Right lobe of liver (tissue), 6 donors: ENCODE measurements at regions not wholly inside any gene's neighbourhood (a gene's known extent, or its start where the extent isn't known, plus 50 kb on each side); places are given as distances from the start of the nearest gene placed in this dataset.
"Not testable (repeated sequence)": the region's sequence is repeated elsewhere in the genome, so short reads cannot be mapped to it uniquely, and the experiment has no call there.

Experiments used
- ATAC-seq, 4 donors: fragments of 200-7000 bp; cut with Tn5 transposase; one replicate each; pipeline ENCODE4 v1.9.1; 2020; ENCODE audit warnings: mild to moderate bottlenecking in 4 of 4, moderate library complexity in 4 of 4
- DNase-seq, 3 donors: peaks; one replicate each; pipeline ENCODE4 v3.0.0-alpha.2; 2020
- H3K27ac ChIP-seq, 3 donors: fragments of 200-600 bp; one replicate each; pipeline ENCODE4 v1.8.0; 2022
- H3K27me3 ChIP-seq, 2 donors: fragments of 200-600 bp; one replicate each; pipeline ENCODE4 v1.8.0; 2022
- H3K36me3 ChIP-seq, 4 donors: fragments of 200-600 bp; sonication (generic) in 1 of 4; one replicate each; pipeline versions ENCODE4 v1.5.1 to v1.8.0; 2017 to 2022; ENCODE audit warnings: control low read depth in 1 of 4
- H3K4me1 ChIP-seq, 4 donors: fragments of 200-600 bp; sonication (generic) in 1 of 4; one replicate each; pipeline versions ENCODE4 v1.5.1 to v1.8.0; 2017 to 2022; ENCODE audit warnings: control low read depth in 1 of 4
- H3K4me3 ChIP-seq, 3 donors: fragments of 200-600 bp; one replicate each; pipeline ENCODE4 v1.8.0; 2022
- H3K9me3 ChIP-seq, 4 donors: fragments of 200-600 bp; sonication (generic) in 1 of 4; one replicate each; pipeline versions ENCODE4 v1.5.1 to v1.8.0; 2017 to 2022; ENCODE audit warnings: control low read depth in 1 of 4
- POLR2A ChIP-seq: fragments of 450-650 bp; IDR thresholded peaks from one replicate; pipeline ENCODE4 v1.6.1; 2017; ENCODE audit warnings: antibody characterized with exemption, mild to moderate bottlenecking
- WGBS: methylation state at CpG from one replicate; pipeline ENCODE4 v1.1.6; 2018; ENCODE audit warnings: low coverage, low lambda C conversion rate; ENCODE audit not compliant: insufficient coverage; ENCODE audit errors: missing lambda C conversion rate; 5-methylcytosine and 5-hydroxymethylcytosine counted together
- intact Hi-C, 2 donors: fragments of 100-400 bp; cut with DNase I; formaldehyde crosslinking; loops; one replicate each; pipeline versions ENCODE4 v1.11.2 to v1.14.1; 2022
- TF ChIP-seq, protein P1 (sequence below), 4 donors: fragments of 200-600 bp in 3 of 4; fragments of 450-650 bp in 1 of 4; IDR thresholded peaks; one replicate each; pipeline versions ENCODE4 v1.5.1 to v1.8.0; 2016 to 2022; ENCODE audit warnings: antibody characterized with exemption in 4 of 4, mild to moderate bottlenecking in 2 of 4
- donor health status: DM: no; HTN: yes; CAD: no.
- donor health status: DM: no; HTN: no; CAD: no.
- donor health status: DM: no; HTN: no; CAD: no.
- donor health status: DM: no; HTN: yes; CAD: no.
- donor health status: DM: no; HTN: yes; CAD: no.

DNA sequence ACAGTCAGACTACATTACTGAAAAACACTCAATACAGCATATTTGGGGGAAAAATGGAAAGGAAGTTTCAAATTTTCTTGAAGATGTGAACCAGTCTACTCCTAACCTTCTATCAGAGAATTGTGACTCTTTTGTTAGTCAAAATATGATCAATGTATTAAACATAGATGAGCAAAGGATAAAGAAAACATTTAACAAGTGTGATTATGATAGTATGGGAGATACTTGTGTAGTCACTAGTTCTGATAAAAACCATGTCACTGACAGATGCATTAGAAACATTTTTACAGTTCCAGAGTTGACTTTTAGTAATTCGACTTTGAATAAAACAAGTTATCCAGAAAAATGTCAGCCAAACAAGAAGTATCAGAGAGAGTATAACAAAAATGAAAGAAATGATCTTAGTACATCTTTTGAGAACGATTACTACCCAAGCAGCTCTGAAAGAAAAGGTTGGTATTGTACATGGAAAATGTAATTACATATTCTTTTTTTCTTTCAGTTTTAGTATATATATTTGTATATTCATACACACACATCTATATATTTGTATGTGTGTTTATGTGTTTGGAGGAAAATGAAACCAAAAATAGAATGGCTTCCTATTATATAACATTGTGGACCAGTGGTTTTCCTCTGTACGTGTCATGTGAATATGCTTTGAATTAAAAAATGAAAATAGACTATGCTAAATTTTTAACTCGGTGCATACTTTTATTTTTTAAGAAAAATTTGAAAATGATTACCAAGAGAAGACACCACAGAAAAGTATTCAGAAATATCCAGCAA, 63.3 kb upstream of the ABCD2 start:
- peak in 1 of 4 donors; percentile 36 for ATAC-seq
- peak overlapping the region in 1 of 3 donors; percentile 18 for H3K4me3 ChIP-seq
- intact Hi-C loops, result no loop called here

DNA sequence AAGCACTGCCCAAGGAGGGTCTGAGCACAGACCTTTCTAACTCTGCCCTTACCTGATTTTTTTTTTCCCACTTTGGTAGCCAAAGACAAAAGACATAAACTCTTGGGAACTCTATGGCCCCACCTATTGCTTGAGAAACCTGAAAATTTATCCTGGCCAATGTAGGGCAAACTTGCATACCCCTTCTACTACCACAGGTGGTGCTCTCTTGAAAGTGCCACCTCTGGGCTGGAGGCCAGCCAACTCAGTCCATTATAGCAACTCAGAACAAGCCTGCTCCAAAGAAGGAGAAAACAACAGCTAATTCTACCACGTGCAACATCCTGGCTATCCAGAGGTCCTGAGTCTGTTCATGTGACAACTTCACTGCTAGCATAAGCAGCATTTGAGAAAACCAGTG, 55.7 kb upstream of the ABCD2 start:
- Histone ChIP-seq H3K27ac (no peak overlapping the region), H3K4me3 (no peak overlapping the region), H3K27me3 (no peaks in the 10 kb centered on the region), H3K4me1 (no peaks in the 10 kb centered on the region), H3K36me3 (no peaks in the 10 kb centered on the region), H3K9me3 (no peaks in the 10 kb centered on the region)
- TF ChIP-seq, protein P1, sequence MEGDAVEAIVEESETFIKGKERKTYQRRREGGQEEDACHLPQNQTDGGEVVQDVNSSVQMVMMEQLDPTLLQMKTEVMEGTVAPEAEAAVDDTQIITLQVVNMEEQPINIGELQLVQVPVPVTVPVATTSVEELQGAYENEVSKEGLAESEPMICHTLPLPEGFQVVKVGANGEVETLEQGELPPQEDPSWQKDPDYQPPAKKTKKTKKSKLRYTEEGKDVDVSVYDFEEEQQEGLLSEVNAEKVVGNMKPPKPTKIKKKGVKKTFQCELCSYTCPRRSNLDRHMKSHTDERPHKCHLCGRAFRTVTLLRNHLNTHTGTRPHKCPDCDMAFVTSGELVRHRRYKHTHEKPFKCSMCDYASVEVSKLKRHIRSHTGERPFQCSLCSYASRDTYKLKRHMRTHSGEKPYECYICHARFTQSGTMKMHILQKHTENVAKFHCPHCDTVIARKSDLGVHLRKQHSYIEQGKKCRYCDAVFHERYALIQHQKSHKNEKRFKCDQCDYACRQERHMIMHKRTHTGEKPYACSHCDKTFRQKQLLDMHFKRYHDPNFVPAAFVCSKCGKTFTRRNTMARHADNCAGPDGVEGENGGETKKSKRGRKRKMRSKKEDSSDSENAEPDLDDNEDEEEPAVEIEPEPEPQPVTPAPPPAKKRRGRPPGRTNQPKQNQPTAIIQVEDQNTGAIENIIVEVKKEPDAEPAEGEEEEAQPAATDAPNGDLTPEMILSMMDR (IDR thresholded peaks at IDR 0.05), result no peak
- TF ChIP-seq POLR2A, result no peak
- ATAC-seq, result no peak
- WGBS, result no CpG with 5 or more reads among the region's 1 CpG
- DNase-seq, result no peak
- intact Hi-C loops, result no loop called here

More for the DNA sequence above, 63.3 kb upstream of the ABCD2 start:
- H3K36me3 ChIP-seq, result no peaks in the 10 kb centered on the region
- no peaks in the 10 kb centered on the region for H3K27me3 ChIP-seq
- 33% methylated on average over 4 of the region's 4 CpGs for WGBS
- H3K4me1 ChIP-seq, result no peaks in the 10 kb centered on the region
- no peak for DNase-seq
- no peak overlapping the region for H3K27ac ChIP-seq
- no peaks in the 10 kb centered on the region for H3K9me3 ChIP-seq
- TF ChIP-seq POLR2A, result no peak
- TF ChIP-seq, protein P1 (IDR thresholded peaks at IDR 0.05), result no peak

DNA sequence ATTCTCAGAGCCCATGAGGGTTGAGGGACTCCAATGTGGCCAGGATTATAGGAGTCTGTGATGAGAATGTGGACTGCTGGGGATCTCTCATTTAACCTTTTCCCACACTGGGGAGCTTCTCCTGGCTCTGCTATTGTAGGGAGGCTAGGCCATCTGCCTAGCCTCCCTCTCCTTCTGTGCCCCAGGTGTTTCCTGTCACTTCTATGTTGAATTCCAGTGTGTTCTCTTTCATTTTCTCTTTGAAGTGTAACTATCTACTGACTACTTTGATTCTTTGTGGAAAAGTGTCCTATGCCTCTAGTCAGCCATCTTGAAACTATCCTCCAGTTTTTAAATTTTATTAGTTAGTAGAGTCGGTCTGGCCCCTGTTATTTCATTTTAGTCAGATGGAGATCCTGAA, 53.4 kb upstream of the ABCD2 start:
- Histone ChIP-seq H3K27me3 (no peaks in the 10 kb centered on the region), H3K9me3 (no peaks in the 10 kb centered on the region), H3K4me1 (no peaks in the 10 kb centered on the region), H3K27ac (no peak overlapping the region), H3K4me3 (no peak overlapping the region), H3K36me3 (no peaks in the 10 kb centered on the region)
- ATAC-seq (no peak), DNase-seq (no peak)
- intact Hi-C loops, result no loop called here
- TF ChIP-seq, protein P1 (IDR thresholded peaks at IDR 0.05), result no peak
- no peak for TF ChIP-seq POLR2A
- 50% methylated on average over 1 of the region's 1 CpG for WGBS

DNA sequence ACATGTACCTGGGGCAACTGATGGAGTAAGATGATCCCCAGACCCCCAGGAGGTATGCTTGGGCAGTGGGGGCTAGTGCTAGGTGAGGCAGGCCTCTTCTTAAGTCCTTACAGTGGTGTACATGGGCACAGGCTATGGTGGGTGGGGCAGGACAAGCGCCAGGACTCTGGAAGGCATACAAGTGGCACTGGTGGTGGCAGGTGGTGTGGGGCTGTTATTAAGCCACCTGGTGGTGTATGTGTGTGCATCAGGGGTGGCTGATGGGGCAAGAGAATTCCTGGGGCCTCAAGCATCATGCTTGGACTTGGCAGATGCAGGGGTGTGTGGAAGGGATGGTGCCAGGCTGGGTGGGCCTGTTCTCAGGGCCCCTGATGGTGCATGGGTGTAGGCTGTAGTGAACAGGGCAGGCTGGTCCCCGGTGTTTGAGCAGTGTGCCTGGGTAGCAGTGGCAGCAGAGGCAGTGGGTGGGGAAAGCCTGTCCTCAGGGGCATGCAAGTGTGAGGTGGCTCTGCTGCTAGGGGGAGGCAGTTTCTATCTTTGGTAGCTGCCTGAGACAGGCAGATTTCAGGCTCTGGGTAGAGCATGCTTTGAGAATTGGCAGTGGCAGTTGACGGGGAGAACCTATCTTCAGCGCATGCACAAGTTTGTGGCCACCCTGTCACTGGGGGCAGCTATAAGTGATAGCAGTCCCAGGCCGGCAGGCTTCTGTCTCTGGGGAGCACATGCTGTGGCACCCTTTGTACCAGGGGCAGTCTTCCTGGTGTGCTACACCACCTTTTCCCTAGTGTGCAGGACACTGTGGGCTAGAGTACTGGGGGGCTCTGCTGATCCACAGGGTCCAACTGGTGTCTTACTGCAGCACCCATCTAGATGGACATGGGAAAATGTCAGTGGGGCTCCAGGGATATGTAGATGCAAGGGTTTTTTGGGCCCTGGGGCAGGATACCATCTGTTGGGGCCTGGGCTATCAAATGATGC, 52.6 kb upstream of the ABCD2 start:
- Histone ChIP-seq H3K9me3 (no peaks in the 10 kb centered on the region), H3K4me3 (no peak overlapping the region), H3K4me1 (no peaks in the 10 kb centered on the region), H3K36me3 (no peaks in the 10 kb centered on the region), H3K27me3 (no peaks in the 10 kb centered on the region), H3K27ac (no peak overlapping the region)
- TF ChIP-seq, protein P1 (IDR thresholded peaks at IDR 0.05), result no peak
- no peak for TF ChIP-seq POLR2A
- ATAC-seq (peak in 1 of 4 donors; percentile 34), DNase-seq (no peak)
- intact Hi-C loops, result no loop called here
- no CpG with 5 or more reads among the region's 5 CpGs for WGBS

DNA sequence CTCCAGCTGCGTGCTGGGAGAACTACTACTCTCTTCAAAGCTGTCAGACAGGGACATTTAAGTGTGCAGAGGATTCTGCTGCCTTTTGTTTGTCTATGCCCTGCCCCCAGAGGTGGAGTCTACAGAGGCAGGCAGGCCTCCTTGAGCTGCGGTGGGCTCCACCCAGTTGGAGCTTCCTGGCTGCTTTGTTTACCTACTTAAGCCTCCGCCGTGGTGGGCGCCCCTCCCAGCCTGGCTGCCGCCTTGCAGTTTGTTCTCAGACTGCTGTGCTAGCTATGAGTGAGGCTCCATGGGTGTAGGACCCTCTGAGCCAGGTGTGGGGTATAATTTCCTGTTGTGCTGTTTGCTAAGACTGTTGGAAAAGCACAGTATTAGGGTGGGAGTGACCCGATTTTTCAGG, 49.9 kb upstream of the ABCD2 start:
- H3K4me1 ChIP-seq, H3K36me3 ChIP-seq, ATAC-seq, intact Hi-C loops, DNase-seq, H3K27ac ChIP-seq, H3K4me3 ChIP-seq, H3K27me3 ChIP-seq, H3K9me3 ChIP-seq: not testable (repeated sequence)
- WGBS, result no CpG with 5 or more reads among the region's 7 CpGs
